HG03342 (cell line): ENCODE measurements at regions not wholly inside any gene's neighbourhood (a gene's known extent, or its start where the extent isn't known, plus 50 kb on each side); places are given as distances from the start of the nearest gene placed in this dataset.
"Not testable (repeated sequence)": the region's sequence is repeated elsewhere in the genome, so short reads cannot be mapped to it uniquely, and the experiment has no call there.

ENCODE experiments used
- ATAC-seq: cut with Tn5 transposase; IDR thresholded peaks from one replicate; pipeline ENCODE4 v1.9.1; 2021; ENCODE audit warnings: mild to moderate bottlenecking, moderate library complexity; ENCODE audit not compliant: unreplicated experiment

- no peak for ATAC-seq
Observed at GRCh38 chr4:141455651-141456050, 180.7 kb upstream of the IL15 start.

- ATAC-seq: no peak
Observed at GRCh38 chr4:141457653-141458052, 178.7 kb upstream of the IL15 start.

GRCh38 chr4:141458501-141458900 is 177.9 kb upstream of the IL15 start:
- ATAC-seq: no peak

GRCh38 chr4:141459020-141459419 is 177.4 kb upstream of the IL15 start:
- no peak for ATAC-seq

- ATAC-seq: no peak
Observed at GRCh38 chr4:141462361-141462760, 174.0 kb upstream of the IL15 start.

GRCh38 chr4:141463678-141464077 is 172.7 kb upstream of the IL15 start:
- ATAC-seq: no peak

GRCh38 chr4:141464366-141464765 is 172.0 kb upstream of the IL15 start:
- ATAC-seq: no peak

- ATAC-seq: no peak
Observed at GRCh38 chr4:141465171-141465570, 171.2 kb upstream of the IL15 start.

GRCh38 chr4:141467225-141467624 is 169.2 kb upstream of the IL15 start:
- no peak for ATAC-seq

GRCh38 chr4:141469392-141469791 is 167.0 kb upstream of the IL15 start:
- no peak for ATAC-seq

GRCh38 chr4:141473026-141473540 is 163.3 kb upstream of the IL15 start:
- ATAC-seq: no peak

GRCh38 chr4:141473952-141474351 is 162.4 kb upstream of the IL15 start:
- ATAC-seq: no peak

- no peak for ATAC-seq
Observed at GRCh38 chr4:141480950-141481349, 155.4 kb upstream of the IL15 start.

GRCh38 chr4:141484298-141484697 is 152.1 kb upstream of the IL15 start:
- ATAC-seq: not testable (repeated sequence)

- no peak for ATAC-seq
Observed at GRCh38 chr4:141486375-141486997, 149.9 kb upstream of the IL15 start.

GRCh38 chr4:141497627-141498026 is 138.8 kb upstream of the IL15 start:
- ATAC-seq: peak; percentile 89

GRCh38 chr4:141499261-141499853 is 137.0 kb upstream of the IL15 start:
- no peak for ATAC-seq

GRCh38 chr4:141501395-141501794 is 135.0 kb upstream of the IL15 start:
- ATAC-seq: no peak

- ATAC-seq: no peak
Observed at GRCh38 chr4:141501931-141502330, 134.5 kb upstream of the IL15 start.

- ATAC-seq: no peak
Observed at GRCh38 chr4:141502755-141503154, 133.6 kb upstream of the IL15 start.

GRCh38 chr4:141503260-141503659 is 133.1 kb upstream of the IL15 start:
- no peak for ATAC-seq

GRCh38 chr4:141511055-141511454 is 125.3 kb upstream of the IL15 start:
- ATAC-seq: no peak

- ATAC-seq: no peak
Observed at GRCh38 chr4:141513866-141514265, 122.5 kb upstream of the IL15 start.
